ENCODE measurements at regions not wholly inside any gene's neighbourhood (a gene's known extent, or its start where the extent isn't known, plus 50 kb on each side); places are given as distances from the start of the nearest gene placed in this dataset.
"Not testable (repeated sequence)": the region's sequence is repeated elsewhere in the genome, so short reads cannot be mapped to it uniquely, and the experiment has no call there.

GRCh38 chr1:228837032-228837431 lies 101.8 kb downstream of the RHOU start:
- no peak overlapping the region for H3K4me3 ChIP-seq (ENCODE audit: low read depth, low read length)
- H3K36me3 ChIP-seq (ENCODE audit: control insufficient read depth, insufficient read depth, low read length): no peaks in the 10 kb centered on the region
- no peak overlapping the region for H3K27ac ChIP-seq (ENCODE audit: low read depth, low read length)
- H3K9ac ChIP-seq (ENCODE audit: low read length): no peak overlapping the region
- H3K27me3 ChIP-seq (ENCODE audit: control insufficient read depth, insufficient read depth, low read length): no peaks in the 10 kb centered on the region
- peaks cover 24% of the 10 kb centered on the region for H3K4me1 ChIP-seq (ENCODE audit: control insufficient read depth, insufficient read depth, low read length)
- H3K9me3 ChIP-seq (ENCODE audit: control insufficient read depth, insufficient read depth, low read depth, low read length): no peaks in the 10 kb centered on the region

GRCh38 chr1:228837817-228838716 lies 102.8 kb downstream of the RHOU start:
- Histone ChIP-seq H3K9me3 (ENCODE audit: control insufficient read depth, insufficient read depth, low read depth, low read length) (peaks cover 4% of the 10 kb centered on the region), H3K36me3 (ENCODE audit: control insufficient read depth, insufficient read depth, low read length) (no peaks in the 10 kb centered on the region), H3K4me3 (ENCODE audit: low read depth, low read length) (no peak overlapping the region), H3K4me1 (ENCODE audit: control insufficient read depth, insufficient read depth, low read length) (peaks cover 24% of the 10 kb centered on the region), H3K27me3 (ENCODE audit: control insufficient read depth, insufficient read depth, low read length) (no peaks in the 10 kb centered on the region), H3K27ac (ENCODE audit: low read depth, low read length) (no peak overlapping the region; the same call in 1 of the 2 replicates), H3K9ac (ENCODE audit: low read length) (peak overlapping the region; percentile 11)

GRCh38 chr1:228838717-228839500 lies 103.6 kb downstream of the RHOU start:
- H3K36me3 ChIP-seq (ENCODE audit: control insufficient read depth, insufficient read depth, low read length): no peaks in the 10 kb centered on the region
- H3K27me3 ChIP-seq (ENCODE audit: control insufficient read depth, insufficient read depth, low read length): no peaks in the 10 kb centered on the region
- no peak overlapping the region for H3K4me3 ChIP-seq (ENCODE audit: low read depth, low read length)
- no peak overlapping the region for H3K9ac ChIP-seq (ENCODE audit: low read length)
- no peak overlapping the region; the same call in 1 of the 2 replicates for H3K27ac ChIP-seq (ENCODE audit: low read depth, low read length)
- H3K4me1 ChIP-seq (ENCODE audit: control insufficient read depth, insufficient read depth, low read length): peaks cover 21% of the 10 kb centered on the region
- H3K9me3 ChIP-seq (ENCODE audit: control insufficient read depth, insufficient read depth, low read depth, low read length): peaks cover 4% of the 10 kb centered on the region

GRCh38 chr1:228839656-228840055 lies 104.4 kb downstream of the RHOU start:
- Histone ChIP-seq H3K27me3 (ENCODE audit: control insufficient read depth, insufficient read depth, low read length) (no peaks in the 10 kb centered on the region), H3K27ac (ENCODE audit: low read depth, low read length) (no peak overlapping the region), H3K4me3 (ENCODE audit: low read depth, low read length) (no peak overlapping the region), H3K9me3 (ENCODE audit: control insufficient read depth, insufficient read depth, low read depth, low read length) (peaks cover 8% of the 10 kb centered on the region), H3K4me1 (ENCODE audit: control insufficient read depth, insufficient read depth, low read length) (peaks cover 18% of the 10 kb centered on the region), H3K9ac (ENCODE audit: low read length) (no peak overlapping the region), H3K36me3 (ENCODE audit: control insufficient read depth, insufficient read depth, low read length) (no peaks in the 10 kb centered on the region)

GRCh38 chr1:228841632-228842031 lies 106.4 kb downstream of the RHOU start:
- H3K27me3 ChIP-seq (ENCODE audit: control insufficient read depth, insufficient read depth, low read length): no peaks in the 10 kb centered on the region
- H3K9ac ChIP-seq (ENCODE audit: low read length): no peak overlapping the region
- peaks cover 8% of the 10 kb centered on the region for H3K9me3 ChIP-seq (ENCODE audit: control insufficient read depth, insufficient read depth, low read depth, low read length)
- no peaks in the 10 kb centered on the region for H3K36me3 ChIP-seq (ENCODE audit: control insufficient read depth, insufficient read depth, low read length)
- H3K4me1 ChIP-seq (ENCODE audit: control insufficient read depth, insufficient read depth, low read length): peaks cover 16% of the 10 kb centered on the region
- no peak overlapping the region for H3K4me3 ChIP-seq (ENCODE audit: low read depth, low read length)
- H3K27ac ChIP-seq (ENCODE audit: low read depth, low read length): no peak overlapping the region

- H3K9me3 ChIP-seq (ENCODE audit: control insufficient read depth, insufficient read depth, low read depth, low read length): peaks cover 8% of the 10 kb centered on the region
- H3K4me1 ChIP-seq (ENCODE audit: control insufficient read depth, insufficient read depth, low read length): peaks cover 15% of the 10 kb centered on the region
- no peak overlapping the region for H3K27ac ChIP-seq (ENCODE audit: low read depth, low read length)
- H3K36me3 ChIP-seq (ENCODE audit: control insufficient read depth, insufficient read depth, low read length): no peaks in the 10 kb centered on the region
- no peak overlapping the region for H3K9ac ChIP-seq (ENCODE audit: low read length)
- no peak overlapping the region for H3K4me3 ChIP-seq (ENCODE audit: low read depth, low read length)
- H3K27me3 ChIP-seq (ENCODE audit: control insufficient read depth, insufficient read depth, low read length): no peaks in the 10 kb centered on the region
Observed at GRCh38 chr1:228842094-228842775, 107.0 kb downstream of the RHOU start.

- H3K27me3 ChIP-seq (ENCODE audit: control insufficient read depth, insufficient read depth, low read length): no peaks in the 10 kb centered on the region
- no peaks in the 10 kb centered on the region for H3K36me3 ChIP-seq (ENCODE audit: control insufficient read depth, insufficient read depth, low read length)
- peaks cover 20% of the 10 kb centered on the region for H3K4me1 ChIP-seq (ENCODE audit: control insufficient read depth, insufficient read depth, low read length)
- H3K9ac ChIP-seq (ENCODE audit: low read length): no peak overlapping the region
- H3K27ac ChIP-seq (ENCODE audit: low read depth, low read length): no peak overlapping the region
- H3K9me3 ChIP-seq (ENCODE audit: control insufficient read depth, insufficient read depth, low read depth, low read length): peaks cover 12% of the 10 kb centered on the region
- H3K4me3 ChIP-seq (ENCODE audit: low read depth, low read length): no peak overlapping the region
Observed at GRCh38 chr1:228845101-228845500, 109.8 kb downstream of the RHOU start.

GRCh38 chr1:228846952-228847351 lies 111.7 kb downstream of the RHOU start:
- Histone ChIP-seq H3K9ac (ENCODE audit: low read length) (no peak overlapping the region), H3K27ac (ENCODE audit: low read depth, low read length) (no peak overlapping the region), H3K4me3 (ENCODE audit: low read depth, low read length) (no peak overlapping the region), H3K4me1 (ENCODE audit: control insufficient read depth, insufficient read depth, low read length) (peaks cover 16% of the 10 kb centered on the region), H3K27me3 (ENCODE audit: control insufficient read depth, insufficient read depth, low read length) (no peaks in the 10 kb centered on the region), H3K36me3 (ENCODE audit: control insufficient read depth, insufficient read depth, low read length) (no peaks in the 10 kb centered on the region), H3K9me3 (ENCODE audit: control insufficient read depth, insufficient read depth, low read depth, low read length) (peaks cover 26% of the 10 kb centered on the region)

- not testable (repeated sequence) for H3K36me3 ChIP-seq (ENCODE audit: control insufficient read depth, insufficient read depth, low read length); H3K4me3 ChIP-seq (ENCODE audit: low read depth, low read length); H3K9ac ChIP-seq (ENCODE audit: low read length); H3K27me3 ChIP-seq (ENCODE audit: control insufficient read depth, insufficient read depth, low read length); H3K27ac ChIP-seq (ENCODE audit: low read depth, low read length)
- peaks cover 25% of the 10 kb centered on the region for H3K9me3 ChIP-seq (ENCODE audit: control insufficient read depth, insufficient read depth, low read depth, low read length)
- H3K4me1 ChIP-seq (ENCODE audit: control insufficient read depth, insufficient read depth, low read length): peaks cover 15% of the 10 kb centered on the region
Observed at GRCh38 chr1:228847451-228847850, 112.2 kb downstream of the RHOU start.

GRCh38 chr1:228848406-228848805 lies 113.1 kb downstream of the RHOU start:
- Histone ChIP-seq H3K9me3 (ENCODE audit: control insufficient read depth, insufficient read depth, low read depth, low read length) (peaks cover 21% of the 10 kb centered on the region), H3K27me3 (ENCODE audit: control insufficient read depth, insufficient read depth, low read length) (no peaks in the 10 kb centered on the region), H3K4me3 (ENCODE audit: low read depth, low read length) (no peak overlapping the region), H3K27ac (ENCODE audit: low read depth, low read length) (no peak overlapping the region), H3K9ac (ENCODE audit: low read length) (no peak overlapping the region), H3K4me1 (ENCODE audit: control insufficient read depth, insufficient read depth, low read length) (peaks cover 21% of the 10 kb centered on the region), H3K36me3 (ENCODE audit: control insufficient read depth, insufficient read depth, low read length) (no peaks in the 10 kb centered on the region)

Data from HUES6 (cell line).